Type B pancreatic cell (in vitro differentiated cells): ENCODE measurements at regions not wholly inside any gene's neighbourhood (a gene's known extent, or its start where the extent isn't known, plus 50 kb on each side); places are given as distances from the start of the nearest gene placed in this dataset.

Experiments
- DNase-seq: peaks from one replicate; pipeline ENCODE4 v3.0.0; 2021; ENCODE audit warnings: mixed read lengths; ENCODE audit not compliant: unreplicated experiment; ENCODE audit errors: extremely low spot score
- H3K27ac Mint-ChIP-seq: 2 replicates; pipeline ENCODE4 v1.8.0; 2021; ENCODE audit warnings: mild to moderate bottlenecking, mixed read lengths
- H3K27me3 Mint-ChIP-seq: 2 replicates; pipeline ENCODE4 v1.8.0; 2021; ENCODE audit warnings: mixed read lengths
- H3K36me3 Mint-ChIP-seq: 2 replicates; pipeline ENCODE4 v1.8.0; 2021; ENCODE audit warnings: mixed read lengths
- H3K4me1 Mint-ChIP-seq: one replicate; pipeline ENCODE4 v1.8.0; 2021; ENCODE audit warnings: mixed read lengths; ENCODE audit not compliant: unreplicated experiment
- H3K4me3 Mint-ChIP-seq: 2 replicates; pipeline ENCODE4 v1.8.0; 2021; ENCODE audit warnings: mild to moderate bottlenecking, mixed read lengths
- H3K9me3 Mint-ChIP-seq: 2 replicates; pipeline ENCODE4 v1.8.0; 2021; ENCODE audit warnings: mixed read lengths
- TF ChIP-seq, protein P1 (sequence below): fragments of 200-600 bp; sonication (generic); conservative IDR thresholded peaks from 2 replicates; pipeline ENCODE4 v1.5.0; 2021; ENCODE audit warnings: antibody characterized with exemption, mild to moderate bottlenecking

DNA sequence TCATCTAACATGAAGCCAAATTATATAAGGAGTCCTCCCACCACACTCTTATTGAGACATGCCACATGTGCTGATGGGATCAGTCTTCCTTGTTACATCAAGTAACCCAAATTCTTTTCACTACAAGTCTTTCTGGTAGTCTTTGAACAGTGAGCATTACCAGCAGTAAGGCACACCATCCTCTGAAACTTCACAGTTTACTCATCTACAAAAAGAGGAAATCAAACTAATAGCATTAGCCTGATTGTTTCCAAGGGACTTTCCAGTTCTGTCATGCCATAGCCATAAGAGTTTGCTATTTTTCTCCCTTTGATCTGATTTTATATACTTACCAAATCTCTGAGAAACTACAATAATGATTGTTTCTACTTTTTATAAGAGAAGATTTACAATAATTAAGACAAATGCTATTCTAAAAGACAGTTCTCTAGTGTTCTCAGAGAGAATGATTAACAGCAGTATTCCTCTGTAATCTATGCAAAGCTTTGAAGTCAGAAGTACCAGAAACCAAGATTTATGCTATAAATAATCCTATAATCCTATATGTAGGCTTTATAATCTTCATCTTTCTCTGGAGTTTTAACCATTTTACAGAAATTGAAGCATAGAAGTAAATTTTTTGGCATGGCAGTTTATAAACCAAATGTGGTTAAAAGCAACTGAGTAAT, 166.2 kb upstream of the ACO1 start:
- no peaks in the 10 kb centered on the region for H3K27me3 Mint-ChIP-seq
- DNase-seq = no peak
- no peaks in the 10 kb centered on the region for H3K4me1 Mint-ChIP-seq
- TF ChIP-seq, protein P1, sequence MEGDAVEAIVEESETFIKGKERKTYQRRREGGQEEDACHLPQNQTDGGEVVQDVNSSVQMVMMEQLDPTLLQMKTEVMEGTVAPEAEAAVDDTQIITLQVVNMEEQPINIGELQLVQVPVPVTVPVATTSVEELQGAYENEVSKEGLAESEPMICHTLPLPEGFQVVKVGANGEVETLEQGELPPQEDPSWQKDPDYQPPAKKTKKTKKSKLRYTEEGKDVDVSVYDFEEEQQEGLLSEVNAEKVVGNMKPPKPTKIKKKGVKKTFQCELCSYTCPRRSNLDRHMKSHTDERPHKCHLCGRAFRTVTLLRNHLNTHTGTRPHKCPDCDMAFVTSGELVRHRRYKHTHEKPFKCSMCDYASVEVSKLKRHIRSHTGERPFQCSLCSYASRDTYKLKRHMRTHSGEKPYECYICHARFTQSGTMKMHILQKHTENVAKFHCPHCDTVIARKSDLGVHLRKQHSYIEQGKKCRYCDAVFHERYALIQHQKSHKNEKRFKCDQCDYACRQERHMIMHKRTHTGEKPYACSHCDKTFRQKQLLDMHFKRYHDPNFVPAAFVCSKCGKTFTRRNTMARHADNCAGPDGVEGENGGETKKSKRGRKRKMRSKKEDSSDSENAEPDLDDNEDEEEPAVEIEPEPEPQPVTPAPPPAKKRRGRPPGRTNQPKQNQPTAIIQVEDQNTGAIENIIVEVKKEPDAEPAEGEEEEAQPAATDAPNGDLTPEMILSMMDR = no peak
- H3K4me3 Mint-ChIP-seq = no peak overlapping the region
- H3K36me3 Mint-ChIP-seq = no peaks in the 10 kb centered on the region
- H3K9me3 Mint-ChIP-seq = no peaks in the 10 kb centered on the region
- no peak overlapping the region for H3K27ac Mint-ChIP-seq

DNA sequence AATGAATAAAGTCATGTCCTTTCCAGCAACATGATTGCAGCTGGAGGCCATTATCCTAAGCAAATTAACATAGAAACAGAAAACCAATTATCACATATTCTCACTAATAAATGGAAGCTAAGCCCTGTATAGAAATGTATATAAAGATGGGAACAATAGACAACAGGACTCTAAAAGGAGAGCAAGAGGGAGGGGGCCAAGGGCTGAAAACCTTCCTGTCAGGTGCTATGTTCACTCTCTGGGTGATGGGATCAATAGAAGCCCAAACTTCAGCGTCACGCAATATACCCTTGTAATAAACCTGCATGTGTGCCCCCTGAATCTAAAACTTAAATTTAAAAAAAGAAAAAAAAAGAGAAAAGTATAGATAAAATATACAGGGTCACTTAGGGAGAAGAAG, 163.7 kb upstream of the ACO1 start:
- H3K9me3 Mint-ChIP-seq = no peaks in the 10 kb centered on the region
- TF ChIP-seq, protein P1 = no peak
- H3K4me1 Mint-ChIP-seq = no peaks in the 10 kb centered on the region
- no peak for DNase-seq
- no peak overlapping the region for H3K27ac Mint-ChIP-seq
- no peaks in the 10 kb centered on the region for H3K27me3 Mint-ChIP-seq
- H3K4me3 Mint-ChIP-seq = no peak overlapping the region
- H3K36me3 Mint-ChIP-seq = no peaks in the 10 kb centered on the region

DNA sequence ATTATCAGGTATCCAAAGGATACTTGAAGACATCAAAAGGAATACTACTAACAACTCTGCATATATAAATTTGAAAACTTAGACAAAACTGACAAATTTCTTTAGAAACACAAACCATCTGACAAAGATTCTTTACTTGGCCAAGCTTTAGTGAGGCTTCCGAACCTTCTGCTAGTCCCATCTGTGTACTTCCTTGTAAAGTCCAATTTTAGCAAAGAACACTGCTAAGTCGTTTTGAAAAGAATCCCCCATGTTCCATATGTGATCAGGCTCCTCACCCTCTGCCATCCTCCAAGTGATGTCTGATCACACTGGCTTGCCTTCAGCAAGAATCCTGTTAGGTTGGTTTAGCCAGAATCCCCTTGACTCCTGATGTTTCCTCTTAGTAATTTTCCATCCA, 150.0 kb upstream of the ACO1 start:
- DNase-seq = no peak
- H3K4me1 Mint-ChIP-seq = no peaks in the 10 kb centered on the region
- no peak overlapping the region for H3K27ac Mint-ChIP-seq
- no peak overlapping the region for H3K4me3 Mint-ChIP-seq
- H3K27me3 Mint-ChIP-seq = peaks cover 2% of the 10 kb centered on the region
- no peaks in the 10 kb centered on the region for H3K36me3 Mint-ChIP-seq
- no peaks in the 10 kb centered on the region for H3K9me3 Mint-ChIP-seq
- TF ChIP-seq, protein P1 = no peak

GRCh38 chr9:32247168-32247567, 137.3 kb upstream of the ACO1 start:
- TF ChIP-seq, protein P1 = no peak
- Mint-ChIP-seq H3K4me1 (no peaks in the 10 kb centered on the region), H3K36me3 (no peaks in the 10 kb centered on the region), H3K9me3 (no peaks in the 10 kb centered on the region), H3K27ac (no peak overlapping the region), H3K27me3 (no peaks in the 10 kb centered on the region), H3K4me3 (no peak overlapping the region)
- no peak for DNase-seq

DNA sequence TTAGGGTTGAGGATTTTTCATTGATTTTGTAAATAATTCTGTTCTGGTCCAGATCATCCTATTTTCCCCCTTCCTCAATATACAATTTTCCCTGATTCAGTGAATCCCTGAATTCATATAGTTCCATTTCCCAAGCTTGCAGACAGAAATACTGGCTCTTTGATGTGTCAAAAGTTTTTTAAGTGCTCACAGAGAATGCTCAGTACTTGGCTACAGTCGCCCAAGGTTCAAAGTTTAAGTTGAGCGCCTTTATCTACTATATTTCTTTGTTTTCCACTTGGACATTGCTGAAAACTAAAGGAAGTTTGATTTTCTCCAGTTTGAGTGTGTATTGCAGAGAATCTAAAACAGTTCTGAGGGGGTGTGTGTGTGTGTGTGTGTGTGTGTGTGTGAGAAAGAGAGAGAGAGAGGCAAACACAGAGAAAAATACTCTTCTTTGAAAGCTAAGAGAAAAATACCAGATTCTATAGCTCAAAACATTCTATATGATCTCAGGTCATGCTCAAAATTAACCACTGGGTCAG, 136.2 kb upstream of the ACO1 start:
- Mint-ChIP-seq H3K27ac (no peak overlapping the region), H3K4me1 (no peaks in the 10 kb centered on the region), H3K27me3 (no peaks in the 10 kb centered on the region), H3K4me3 (no peak overlapping the region), H3K36me3 (no peaks in the 10 kb centered on the region), H3K9me3 (no peaks in the 10 kb centered on the region)
- DNase-seq = no peak
- TF ChIP-seq, protein P1 = no peak
